ENCODE measurements at regions not wholly inside any gene's neighbourhood (a gene's known extent, or its start where the extent isn't known, plus 50 kb on each side); places are given as distances from the start of the nearest gene placed in this dataset.

DNA sequence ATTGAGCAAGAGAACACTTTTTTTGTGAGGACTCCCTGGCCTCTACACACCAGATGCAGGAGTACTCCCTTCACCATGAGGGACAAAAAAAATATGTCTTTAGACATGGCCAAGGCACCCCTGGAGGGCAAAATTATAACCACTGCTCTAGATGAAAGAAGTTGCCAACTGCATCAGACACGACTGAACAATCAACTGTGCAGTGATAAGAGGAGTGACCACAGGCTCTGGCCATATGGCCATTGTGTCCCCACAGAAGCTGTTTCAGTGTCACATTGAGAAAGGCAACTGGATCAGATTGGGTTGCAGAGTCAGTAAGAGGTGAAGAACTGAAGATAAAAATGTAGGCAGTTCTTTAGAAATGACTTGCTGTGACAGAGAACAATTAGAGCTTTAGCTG, 85.7 kb downstream of the C6orf118 start:
- no peaks in the 10 kb centered on the region for H3K79me2 ChIP-seq (ENCODE audit: control insufficient read depth, insufficient read depth, low read length)
- H3K27ac ChIP-seq (ENCODE audit: extremely low read depth, low read depth, low read length): no peak overlapping the region
- ATAC-seq (no peak), DNase-seq (ENCODE audit: extremely low read depth in 1 of 4, low spot score in 3 of 4) (no peak), FAIRE-seq (no peak)
- intact Hi-C loops (cut with micrococcal nuclease): no loop called here
- H3K9me3 ChIP-seq (replicated peaks; ENCODE audit: control insufficient read depth, insufficient read depth, low read depth, low read length): peaks cover 2% of the 10 kb centered on the region
- POLR2A ChIA-PET: no interaction called here
- no peak overlapping the region for H3K9ac ChIP-seq (ENCODE audit: insufficient read depth in 1 of 2, low read depth in 2 of 2, low read length in 2 of 2)
- BruUV-seq (replicated peaks): no TSS peak
- H3K4me2 ChIP-seq (ENCODE audit: insufficient read depth, low read length): no peak overlapping the region
- H4K20me1 ChIP-seq (replicated peaks; ENCODE audit: control insufficient read depth, insufficient read depth, low read length): no peaks in the 10 kb centered on the region
- H3K4me1 ChIP-seq (replicated peaks in 1 of 2; ENCODE audit: control insufficient read depth in 2 of 2, insufficient read depth in 2 of 2, low read length in 2 of 2): no peaks in the 10 kb centered on the region
- no peaks in the 10 kb centered on the region for H3K27me3 ChIP-seq (ENCODE audit: control insufficient read depth in 2 of 2, insufficient read depth in 2 of 2, low read length in 2 of 2)
- 0% methylated on average over 1 of the region's 1 CpG for WGBS (ENCODE audit: insufficient coverage, low coverage, missing lambda C conversion rate)
- in situ Hi-C loops (cut with MboI): no loop called here
- H3K4me3 ChIP-seq: no peak overlapping the region
- no peak overlapping the region for H2AFZ ChIP-seq (ENCODE audit: low read depth, low read length)
- no peak for TF ChIP-seq XRCC3 (IDR thresholded peaks at IDR 0.05)
- no peak for TF ChIP-seq DACH1 (IDR thresholded peaks at IDR 0.05; ENCODE audit: partially characterized antibody)
- TF ChIP-seq PTBP1 (IDR thresholded peaks at IDR 0.05; ENCODE audit: low read depth, low read length): no peak
- TF ChIP-seq GABPA (tag; conservative IDR thresholded peaks at IDR 0.05; ENCODE audit: low read depth): no peak
- TF ChIP-seq PRMT5 (CRISPR knock-in tag; IDR thresholded peaks at IDR 0.05): no peak
- no peak for TF ChIP-seq CEBPG (CRISPR knock-in tag; IDR thresholded peaks at IDR 0.05)
- TF ChIP-seq CEBPG (tag; conservative IDR thresholded peaks at IDR 0.05 in 1 of 2, IDR thresholded peaks at IDR 0.05 in 1 of 2): no peak
- no peak for TF ChIP-seq HDAC1 (IDR thresholded peaks at IDR 0.05)
- TF ChIP-seq, protein P1, sequence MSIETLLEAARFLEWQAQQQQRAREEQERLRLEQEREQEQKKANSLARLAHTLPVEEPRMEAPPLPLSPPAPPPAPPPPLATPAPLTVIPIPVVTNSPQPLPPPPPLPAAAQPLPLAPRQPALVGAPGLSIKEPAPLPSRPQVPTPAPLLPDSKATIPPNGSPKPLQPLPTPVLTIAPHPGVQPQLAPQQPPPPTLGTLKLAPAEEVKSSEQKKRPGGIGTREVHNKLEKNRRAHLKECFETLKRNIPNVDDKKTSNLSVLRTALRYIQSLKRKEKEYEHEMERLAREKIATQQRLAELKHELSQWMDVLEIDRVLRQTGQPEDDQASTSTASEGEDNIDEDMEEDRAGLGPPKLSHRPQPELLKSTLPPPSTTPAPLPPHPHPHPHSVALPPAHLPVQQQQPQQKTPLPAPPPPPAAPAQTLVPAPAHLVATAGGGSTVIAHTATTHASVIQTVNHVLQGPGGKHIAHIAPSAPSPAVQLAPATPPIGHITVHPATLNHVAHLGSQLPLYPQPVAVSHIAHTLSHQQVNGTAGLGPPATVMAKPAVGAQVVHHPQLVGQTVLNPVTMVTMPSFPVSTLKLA (conservative IDR thresholded peaks at IDR 0.05): no peak
- no peak for TF ChIP-seq U2AF1 (optimal IDR thresholded peaks at IDR 0.05; ENCODE audit: low read depth, low read length)
- TF ChIP-seq TRIM24 (IDR thresholded peaks at IDR 0.05): no peak
- no peak for TF ChIP-seq DNMT1 (IDR thresholded peaks at IDR 0.05)
- no peak for TF ChIP-seq SRF (CRISPR knock-in tag; IDR thresholded peaks at IDR 0.05)
- TF ChIP-seq ZBTB2 (IDR thresholded peaks at IDR 0.05): no peak
- no peak for TF ChIP-seq FUS (optimal IDR thresholded peaks at IDR 0.05; ENCODE audit: low read depth, low read length)
- TF ChIP-seq, protein P2, sequence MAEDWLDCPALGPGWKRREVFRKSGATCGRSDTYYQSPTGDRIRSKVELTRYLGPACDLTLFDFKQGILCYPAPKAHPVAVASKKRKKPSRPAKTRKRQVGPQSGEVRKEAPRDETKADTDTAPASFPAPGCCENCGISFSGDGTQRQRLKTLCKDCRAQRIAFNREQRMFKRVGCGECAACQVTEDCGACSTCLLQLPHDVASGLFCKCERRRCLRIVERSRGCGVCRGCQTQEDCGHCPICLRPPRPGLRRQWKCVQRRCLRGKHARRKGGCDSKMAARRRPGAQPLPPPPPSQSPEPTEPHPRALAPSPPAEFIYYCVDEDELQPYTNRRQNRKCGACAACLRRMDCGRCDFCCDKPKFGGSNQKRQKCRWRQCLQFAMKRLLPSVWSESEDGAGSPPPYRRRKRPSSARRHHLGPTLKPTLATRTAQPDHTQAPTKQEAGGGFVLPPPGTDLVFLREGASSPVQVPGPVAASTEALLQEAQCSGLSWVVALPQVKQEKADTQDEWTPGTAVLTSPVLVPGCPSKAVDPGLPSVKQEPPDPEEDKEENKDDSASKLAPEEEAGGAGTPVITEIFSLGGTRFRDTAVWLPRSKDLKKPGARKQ (CRISPR knock-in tag; IDR thresholded peaks at IDR 0.05): no peak
- no peaks in the 10 kb centered on the region for H3K36me3 ChIP-seq (ENCODE audit: control insufficient read depth, insufficient read depth, low read length)
- CTCF ChIA-PET (ENCODE audit: low intra/inter-chr PET ratio): no interaction called here
- H3K9me1 ChIP-seq (ENCODE audit: control insufficient read depth, insufficient read depth, low read length): no peaks in the 10 kb centered on the region

Measured in K562 (cell line).